GM12891 (cell line): ENCODE measurements at regions not wholly inside any gene's neighbourhood (a gene's known extent, or its start where the extent isn't known, plus 50 kb on each side); places are given as distances from the start of the nearest gene placed in this dataset.

Experiments
- PAX5 ChIP-seq: IDR thresholded peaks from 2 replicates; pipeline ENCODE4 v1.6.1; 2011; ENCODE audit warnings: low read length, moderate library complexity, mild to moderate bottlenecking; ENCODE audit not compliant: insufficient read depth, severe bottlenecking
- POLR2A ChIP-seq: IDR thresholded peaks from 2 replicates; pipeline ENCODE4 v1.6.1; 2011; ENCODE audit warnings: low read depth, low read length, control low read depth
- POLR2AphosphoS5 ChIP-seq: IDR thresholded peaks from 2 replicates; pipeline ENCODE4 v1.6.1; 2011; ENCODE audit warnings: low read depth, low read length, control low read depth
- SPI1 ChIP-seq: IDR thresholded peaks from 2 replicates; pipeline ENCODE4 v1.6.1; 2011; ENCODE audit warnings: low read depth, low read length, control low read depth
- TAF1 ChIP-seq: IDR thresholded peaks from 2 replicates; pipeline ENCODE4 v1.6.1; 2011; ENCODE audit warnings: low read depth, low read length, control low read depth

DNA sequence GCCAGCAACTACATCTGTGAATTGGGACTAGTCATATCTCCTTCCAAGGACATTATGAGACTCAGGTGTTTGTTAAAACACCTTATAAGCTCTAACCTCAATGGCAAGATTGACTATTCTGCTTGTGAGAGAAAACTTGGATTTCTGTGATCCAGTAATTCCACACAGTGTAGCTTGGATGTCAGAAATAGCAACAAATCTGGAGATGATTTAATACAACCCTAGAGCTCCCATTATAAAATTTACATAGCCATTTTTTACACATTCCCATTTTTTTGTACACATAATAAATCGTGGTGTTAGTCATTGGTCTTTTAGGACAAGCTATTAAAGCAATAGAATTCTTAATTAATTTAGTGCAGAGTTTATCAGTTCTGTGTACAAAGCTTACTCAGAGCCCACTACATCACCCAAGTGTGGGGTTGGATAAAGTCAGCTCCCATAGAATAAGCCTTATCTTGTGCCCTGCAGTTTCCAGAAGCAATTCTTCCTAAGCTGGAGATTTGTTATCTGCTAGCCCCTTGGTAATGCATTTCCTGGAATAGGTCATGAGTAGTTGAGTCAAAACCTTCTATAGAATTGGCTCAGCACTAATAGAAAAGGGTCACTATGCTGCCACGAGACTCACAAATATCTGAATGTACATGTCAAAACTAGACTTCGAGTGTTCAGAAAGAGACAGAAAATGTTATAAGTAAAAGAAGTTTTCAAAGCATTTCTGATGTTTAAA, 434.0 kb upstream of the RUNX1 start:
- TF ChIP-seq POLR2A (no peak), TAF1 (no peak), POLR2AphosphoS5 (no peak), PAX5 (no peak), SPI1 (no peak)
